ENCODE measurements at regions not wholly inside any gene's neighbourhood (a gene's known extent, or its start where the extent isn't known, plus 50 kb on each side); places are given as distances from the start of the nearest gene placed in this dataset.
"Not testable (repeated sequence)": the region's sequence is repeated elsewhere in the genome, so short reads cannot be mapped to it uniquely, and the experiment has no call there.

DNA sequence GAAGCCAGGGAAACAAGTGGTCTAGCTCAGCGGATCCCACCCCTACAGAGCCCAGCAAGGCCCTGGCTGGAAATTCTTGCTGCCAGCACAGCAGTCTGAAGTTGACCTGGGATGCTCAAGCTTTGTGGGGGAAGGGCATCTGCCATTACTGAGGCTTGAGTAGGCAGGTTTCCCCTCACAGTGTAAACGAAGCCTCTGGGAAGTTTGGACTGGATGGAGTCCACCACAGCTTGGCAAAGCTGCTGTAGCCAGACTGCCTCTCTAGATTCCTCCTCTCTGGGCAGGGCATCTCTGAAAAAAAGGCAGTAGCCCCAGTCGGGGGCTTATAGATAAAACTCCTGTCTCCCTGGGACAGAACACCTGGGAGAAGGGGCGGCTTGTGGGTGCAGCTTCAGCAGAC is 365.9 kb upstream of the SALL1 start:
- not testable (repeated sequence) for DNase-seq

DNA sequence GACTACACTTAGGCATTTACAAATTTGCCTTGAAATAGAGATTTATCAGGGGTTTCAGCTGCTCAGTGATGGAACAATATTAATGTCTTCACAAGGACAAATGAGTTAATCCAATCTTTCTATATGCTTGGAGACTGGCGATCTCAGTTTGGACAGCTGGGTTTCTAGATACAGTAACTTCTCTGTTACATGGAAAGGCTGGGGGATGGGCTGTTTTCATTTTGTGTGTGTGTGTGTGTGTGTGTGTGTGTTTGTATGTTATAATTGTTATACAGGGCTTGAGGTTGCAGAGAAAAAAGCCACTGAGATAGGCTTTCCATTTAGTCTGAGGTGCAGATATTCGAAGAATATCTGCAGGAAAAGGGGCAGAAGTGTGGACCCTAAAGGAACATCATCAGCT is 359.3 kb upstream of the SALL1 start:
- DNase-seq, result no peak

DNA sequence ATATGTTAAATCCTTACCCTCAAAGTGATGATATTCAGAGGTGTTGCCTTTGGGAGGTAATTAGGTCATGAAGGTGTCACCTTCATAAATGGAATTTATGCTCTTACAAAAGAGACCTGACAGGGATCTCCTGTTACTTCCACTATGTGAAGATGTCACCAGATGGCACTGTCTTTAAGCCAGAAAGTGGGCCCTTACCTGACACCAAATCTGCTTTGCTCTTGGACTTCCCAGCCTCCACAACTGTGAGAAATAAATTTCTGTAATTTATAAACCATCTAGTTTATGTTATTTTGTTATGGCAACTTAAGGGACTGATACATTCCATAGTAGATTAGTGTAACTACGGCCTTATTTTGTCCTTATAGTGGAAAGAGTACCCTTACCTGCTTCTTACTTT is 358.3 kb upstream of the SALL1 start:
- DNase-seq, result no peak

DNA sequence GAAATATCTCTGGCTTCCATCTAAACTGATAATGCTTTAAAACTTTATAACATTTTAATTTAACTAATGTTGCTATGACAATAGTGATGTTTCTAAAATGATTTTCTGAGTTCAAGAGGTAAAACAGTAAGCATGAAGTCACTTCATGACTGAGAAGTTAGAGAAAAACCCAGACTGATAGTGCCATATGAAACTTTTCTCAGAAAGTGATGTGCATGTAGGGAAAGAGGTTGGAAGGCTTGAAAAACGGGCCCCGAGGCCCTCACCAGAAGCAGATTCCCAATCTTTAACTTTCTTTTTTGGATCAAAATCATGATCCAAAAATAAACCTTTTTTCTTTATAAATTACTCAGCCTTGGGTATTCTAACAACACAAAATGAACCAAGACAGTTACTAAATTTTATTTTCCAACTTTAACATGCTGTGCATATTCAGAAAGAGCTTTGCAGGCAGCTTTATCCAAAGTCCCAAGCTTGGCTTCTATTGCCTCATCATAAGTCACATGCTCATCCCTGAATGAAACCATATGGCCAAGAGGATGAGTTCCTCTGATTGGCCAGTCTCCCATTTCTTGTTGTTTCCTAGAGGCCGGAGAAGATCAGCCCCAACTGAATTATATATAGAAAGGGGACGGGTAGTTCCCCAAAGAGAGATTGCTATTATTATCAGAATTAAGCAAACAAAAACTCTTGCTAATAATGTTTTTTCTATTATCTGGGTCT is 357.6 kb upstream of the SALL1 start:
- no peak for DNase-seq

DNA sequence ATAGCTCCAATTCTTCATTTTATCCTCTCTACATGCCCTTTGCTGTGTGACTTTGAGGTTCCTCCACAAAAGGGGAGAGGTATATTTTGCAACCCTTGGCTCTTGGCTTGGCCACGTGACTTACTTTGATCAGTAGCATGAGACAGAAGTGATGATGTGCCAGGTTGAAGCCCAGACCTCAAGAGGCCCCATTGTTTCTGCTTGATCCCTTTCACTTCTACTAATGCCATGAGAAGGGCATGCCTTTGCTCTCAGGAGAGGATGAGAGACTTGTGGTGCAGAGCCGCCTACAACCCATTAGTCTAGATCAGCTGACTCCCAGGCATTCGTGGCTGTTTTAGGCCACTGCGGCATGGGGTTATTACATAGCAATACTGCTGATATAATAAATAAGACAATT is 356.2 kb upstream of the SALL1 start:
- no peak for DNase-seq

DNA sequence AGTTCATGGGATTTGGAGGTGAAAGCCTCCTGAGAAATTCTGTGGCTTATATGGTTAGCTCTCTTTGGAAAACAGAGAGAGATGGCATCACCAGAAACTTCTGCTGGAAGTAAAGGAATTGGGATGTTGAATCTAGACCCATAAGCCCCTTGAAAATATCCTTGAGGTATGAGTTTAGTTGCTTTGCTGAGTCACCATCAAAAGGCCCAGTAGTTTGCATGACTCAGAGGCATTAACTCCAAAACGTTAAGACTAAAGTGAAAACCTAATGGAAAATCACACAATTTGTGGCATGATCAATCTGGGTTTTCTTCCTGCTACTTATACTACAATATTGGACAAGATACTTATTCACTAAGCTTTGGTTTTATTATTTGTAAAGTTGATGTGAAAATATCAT is 349.2 kb upstream of the SALL1 start:
- no peak for DNase-seq

DNA sequence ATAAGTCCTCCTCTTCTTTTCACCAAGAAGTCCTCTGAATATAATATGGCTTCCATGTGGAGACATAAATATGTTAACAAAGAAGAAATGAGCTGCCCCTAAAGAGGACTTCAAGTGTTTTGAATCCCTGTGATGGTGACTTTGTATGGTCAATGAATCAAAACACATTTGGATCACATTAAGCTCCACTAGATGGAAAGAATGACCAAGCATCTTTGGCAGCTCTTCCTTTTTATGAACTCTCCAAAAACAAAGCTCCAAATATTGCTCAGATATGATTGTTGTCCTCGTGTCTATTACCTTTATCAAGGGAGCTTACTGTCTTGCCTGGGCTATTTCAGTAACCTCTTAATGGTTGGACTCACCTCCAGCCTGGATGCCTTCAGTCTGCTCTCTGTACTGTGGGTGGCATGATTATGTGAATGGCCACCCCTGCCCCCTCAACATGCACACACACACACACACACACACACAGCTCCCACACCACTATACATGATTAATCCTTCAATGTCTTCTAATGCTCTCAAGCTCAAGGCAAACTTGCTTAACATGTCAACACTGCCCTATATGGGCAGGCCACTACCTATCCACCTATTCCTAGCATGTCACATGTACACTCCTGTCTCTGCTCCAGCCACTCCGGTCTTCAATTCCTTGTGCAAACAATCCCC is 346.6 kb upstream of the SALL1 start:
- no peak for DNase-seq

DNA sequence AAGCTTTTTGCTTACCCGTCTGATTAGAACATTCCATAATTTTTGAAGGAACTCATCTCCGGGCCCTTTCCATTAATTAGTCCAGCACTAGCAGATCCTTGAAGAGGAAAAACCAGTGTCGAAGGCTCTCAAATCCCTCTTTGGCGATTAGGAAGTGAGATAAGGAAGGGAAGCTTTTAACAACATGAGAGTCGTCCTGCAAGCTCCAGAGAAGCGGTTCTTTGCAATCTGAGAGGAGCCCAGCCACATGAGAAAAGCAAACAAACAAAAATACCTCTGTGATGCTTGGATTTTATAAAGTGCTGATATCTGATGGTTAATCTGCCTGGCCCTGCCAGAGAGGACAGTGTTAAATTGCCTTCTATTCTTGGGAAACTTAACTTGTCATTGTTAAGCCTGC is 339.8 kb upstream of the SALL1 start:
- no peak for DNase-seq

DNA sequence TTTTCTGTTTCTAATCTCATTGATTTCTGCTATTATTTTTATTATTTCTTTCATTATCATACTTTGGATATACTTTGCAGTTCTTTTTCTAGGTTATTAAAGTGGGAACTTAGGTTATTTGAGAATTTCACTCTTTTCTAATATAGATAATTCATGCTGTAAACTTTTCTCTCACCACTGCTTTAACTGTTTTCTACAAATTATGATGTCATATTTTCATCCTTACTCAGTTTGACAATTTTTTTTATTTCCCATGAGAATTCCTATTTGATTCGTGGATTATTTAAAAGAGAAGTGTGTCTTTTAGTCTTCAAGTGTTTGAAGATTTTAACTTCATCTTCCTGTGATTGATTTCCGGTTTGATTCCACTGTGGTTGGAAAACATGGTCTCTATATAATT is 336.8 kb upstream of the SALL1 start:
- no peak for DNase-seq

DNA sequence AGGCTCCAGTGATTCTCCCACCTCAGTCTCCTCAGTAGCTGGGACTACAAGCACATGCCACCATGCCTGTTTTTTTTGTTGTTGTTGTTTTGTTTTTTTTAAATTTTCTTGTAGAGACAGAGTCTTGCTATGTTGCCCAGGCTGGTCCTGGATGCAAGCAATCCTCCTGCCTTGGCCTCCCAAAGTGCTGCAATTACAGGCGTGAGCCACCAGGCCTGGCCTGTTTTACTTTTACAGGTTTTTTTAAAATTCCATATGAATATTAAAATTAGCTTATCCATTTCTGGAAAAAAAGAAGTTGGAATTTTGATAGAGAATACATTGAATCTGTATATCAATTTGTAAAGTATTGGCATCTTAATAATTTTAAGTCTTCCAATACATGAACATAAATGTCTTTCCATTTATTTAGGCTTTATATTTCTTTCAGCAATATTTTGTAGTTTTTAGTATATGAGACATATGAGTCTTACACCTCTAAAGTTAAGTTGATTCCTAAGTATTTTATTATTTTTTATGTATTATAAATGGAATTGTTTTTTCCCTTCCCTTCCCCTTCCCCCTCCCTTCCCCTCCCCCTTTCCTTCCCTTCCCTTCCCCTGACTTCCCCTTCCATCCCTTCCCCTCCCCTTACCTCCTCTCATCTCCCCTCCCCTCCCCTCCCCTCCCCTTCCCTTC is 323.5 kb upstream of the SALL1 start:
- DNase-seq, result no peak

DNA sequence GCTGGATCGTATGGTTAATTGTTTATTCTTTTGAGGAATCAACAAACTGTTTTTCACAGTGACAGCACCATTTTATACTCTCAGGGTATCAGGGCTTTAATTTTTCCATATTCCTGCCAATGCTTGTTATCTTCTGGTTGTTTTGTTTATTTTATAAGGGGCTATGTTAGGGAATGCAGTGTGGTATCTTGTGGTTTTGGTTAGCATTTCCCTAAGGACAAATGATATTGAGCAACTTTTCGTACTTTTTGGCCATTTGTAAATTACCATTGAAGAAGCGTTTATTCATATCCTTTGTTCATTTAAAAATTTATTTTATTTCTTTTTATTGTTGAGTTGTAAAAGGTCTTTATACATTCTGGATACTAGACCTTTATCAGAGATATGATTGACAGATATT is 322.0 kb upstream of the SALL1 start:
- DNase-seq, result no peak

DNA sequence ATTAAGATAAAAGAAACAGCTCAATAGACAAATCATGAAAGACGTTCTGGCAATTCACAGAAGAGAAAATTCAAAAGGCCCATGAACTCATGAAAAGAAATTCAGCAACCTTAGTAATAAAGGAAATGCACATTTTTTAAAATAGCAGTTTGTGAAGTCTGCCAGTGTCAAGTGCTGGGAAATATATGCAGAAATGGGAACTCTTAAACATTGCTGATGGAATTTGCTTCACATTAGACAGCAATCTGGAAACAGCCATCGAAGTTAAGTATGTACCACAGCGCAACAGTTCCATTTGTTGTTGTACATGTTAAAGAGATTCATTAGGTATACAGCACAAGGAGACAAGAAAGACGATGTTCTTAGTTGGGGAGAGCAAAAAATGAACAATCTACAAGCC is 319.4 kb upstream of the SALL1 start:
- no peak for DNase-seq

DNA sequence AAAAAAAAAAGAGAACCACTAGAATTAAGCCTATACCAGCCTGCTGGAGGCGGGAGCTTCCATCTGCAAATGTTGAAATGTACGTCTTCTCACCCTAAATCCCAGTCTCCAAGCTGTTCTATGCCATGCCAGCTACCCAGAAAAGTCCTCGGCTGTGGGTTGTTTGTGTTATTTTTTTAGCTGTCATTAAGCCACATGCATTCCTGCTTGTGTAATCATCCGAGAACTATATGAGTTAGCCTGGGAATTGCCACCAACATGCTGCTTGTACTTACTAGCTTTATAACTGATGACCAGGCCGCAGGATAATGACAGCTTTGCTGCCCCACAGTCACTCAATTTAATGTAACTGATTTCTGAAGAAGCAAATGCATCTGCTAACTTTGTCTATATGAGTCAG is 313.9 kb upstream of the SALL1 start:
- no peak for DNase-seq

DNA sequence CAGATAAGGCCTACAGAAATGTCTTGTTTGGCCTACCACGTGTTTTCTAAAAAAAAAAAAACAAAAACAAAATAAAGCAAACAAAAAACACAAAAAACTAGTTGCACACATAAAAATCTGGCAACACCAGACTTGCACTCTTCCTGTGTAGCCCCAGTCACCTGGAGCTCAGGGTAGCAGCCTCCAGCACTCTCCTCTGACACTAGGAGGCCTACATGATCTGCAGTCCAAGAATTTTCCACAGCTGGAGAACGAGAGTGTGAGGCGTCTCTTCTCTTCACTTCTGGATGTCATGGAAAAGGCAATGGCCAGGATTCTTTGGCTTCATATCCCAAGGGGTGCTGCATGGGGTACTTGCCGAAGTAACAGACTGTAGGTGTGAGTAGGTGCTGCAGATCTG is 310.2 kb upstream of the SALL1 start:
- DNase-seq, result no peak

DNA sequence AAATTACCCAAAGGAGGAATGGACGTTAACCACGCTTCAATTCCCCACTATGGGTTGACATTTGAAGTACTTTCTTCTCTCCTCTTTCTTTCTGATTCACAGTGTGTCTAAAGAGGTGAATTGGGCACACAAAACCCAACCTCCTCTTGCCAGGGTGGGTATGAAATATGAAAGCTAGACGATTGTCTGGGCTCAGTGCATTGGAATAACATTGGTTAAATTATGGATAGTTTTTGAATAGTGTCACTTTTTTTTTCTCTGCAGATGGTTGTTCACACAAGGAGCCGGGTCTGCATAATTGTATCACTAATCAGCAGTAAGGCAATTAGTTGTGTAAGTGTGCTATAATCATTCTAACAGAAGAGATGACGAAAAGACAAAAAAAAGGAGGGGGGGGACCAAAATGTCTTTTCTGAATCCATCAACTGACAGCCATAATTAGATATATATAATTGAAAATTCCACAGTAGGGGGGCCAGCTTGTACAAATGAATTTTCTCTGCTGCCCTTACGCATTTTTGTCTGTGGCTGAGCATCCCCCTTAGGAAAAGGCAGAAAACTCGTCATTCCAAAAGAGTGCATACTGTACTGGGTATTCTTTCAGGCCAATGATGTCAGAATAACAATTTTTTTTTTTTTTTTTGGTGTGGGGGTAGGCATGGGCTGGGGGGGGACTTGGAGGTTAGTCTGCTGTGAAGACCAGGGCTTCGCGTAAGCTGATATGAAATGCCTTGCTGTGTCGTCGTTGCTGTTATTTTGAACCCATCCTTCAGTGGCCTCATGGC is 307.5 kb upstream of the SALL1 start:
- no peak for DNase-seq

DNA sequence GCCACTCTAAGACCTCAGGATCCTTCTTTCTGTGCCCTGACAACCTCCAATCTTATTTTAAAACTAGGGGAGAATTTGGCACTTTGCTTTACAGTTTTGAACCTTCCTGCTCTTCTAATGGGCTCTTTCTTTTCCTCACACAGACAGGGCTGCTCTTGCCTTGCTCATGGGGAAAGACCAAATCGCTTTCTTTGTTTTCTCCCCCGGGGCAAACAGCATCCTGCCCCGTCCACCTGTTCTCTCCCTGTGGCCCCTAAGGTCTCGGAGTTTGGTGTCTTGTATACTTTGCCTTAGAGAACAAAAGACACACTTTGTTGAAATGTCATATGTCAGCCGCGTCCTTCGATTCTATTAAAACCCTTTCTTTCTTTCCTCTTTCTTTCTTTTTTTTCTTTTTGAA is 306.7 kb upstream of the SALL1 start:
- no peak for DNase-seq

DNA sequence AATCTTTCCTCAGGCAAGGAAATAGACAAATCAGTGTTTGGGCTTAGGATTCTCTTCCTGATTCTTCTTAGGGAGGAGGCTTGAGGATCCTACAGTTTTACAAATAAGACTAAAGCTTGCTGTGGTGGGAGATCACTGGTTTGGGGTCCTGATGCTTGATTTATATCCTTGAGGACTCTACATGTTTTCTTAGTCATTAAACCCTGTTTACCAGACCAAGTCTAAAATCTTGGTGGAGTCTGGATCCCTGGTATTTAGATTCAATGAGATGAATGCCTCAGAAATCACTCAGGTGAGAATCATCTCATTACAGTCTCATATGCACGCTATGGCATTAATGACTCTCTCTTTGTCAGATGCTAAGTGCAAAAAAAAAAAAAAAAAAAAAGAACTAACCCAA is 304.3 kb upstream of the SALL1 start:
- no peak for DNase-seq

DNA sequence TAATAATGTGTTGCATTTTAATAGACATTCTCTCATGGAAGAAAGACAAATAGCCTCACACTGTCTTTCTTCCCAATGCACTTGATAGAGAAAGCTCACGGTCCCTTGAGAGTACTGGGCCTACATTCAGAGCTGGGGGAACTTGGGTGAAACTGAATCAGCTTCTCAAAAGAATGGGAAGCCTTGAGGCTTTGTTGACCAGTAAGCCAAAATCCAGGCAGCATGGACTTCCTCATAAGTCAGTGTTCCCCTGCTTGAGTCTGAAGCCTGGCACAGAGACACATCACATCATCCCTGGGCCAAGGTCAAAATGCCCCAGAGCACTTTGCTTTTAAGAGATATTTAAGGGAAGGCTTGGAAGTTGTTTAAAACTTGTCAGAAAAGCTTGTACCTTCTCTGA is 302.2 kb upstream of the SALL1 start:
- DNase-seq, result no peak

DNA sequence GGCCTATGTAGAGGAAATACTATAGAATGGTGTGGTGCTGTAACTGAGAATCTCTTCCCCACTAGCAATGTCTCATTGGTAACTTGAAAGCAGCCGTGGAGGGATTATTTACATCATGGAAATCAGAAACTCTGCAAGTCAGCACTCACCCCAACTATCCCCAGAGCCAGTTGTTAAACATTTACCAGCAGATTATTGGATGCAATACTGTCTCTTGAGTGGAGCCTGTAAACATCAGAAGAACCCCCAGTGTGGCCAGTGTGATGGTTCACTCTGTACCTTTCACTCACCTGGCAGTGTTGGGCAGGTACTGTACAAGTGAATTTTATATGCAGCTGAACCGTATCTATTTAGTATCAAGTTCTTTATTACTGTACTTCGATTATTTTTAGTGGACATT is 299.8 kb upstream of the SALL1 start:
- DNase-seq, result no peak

DNA sequence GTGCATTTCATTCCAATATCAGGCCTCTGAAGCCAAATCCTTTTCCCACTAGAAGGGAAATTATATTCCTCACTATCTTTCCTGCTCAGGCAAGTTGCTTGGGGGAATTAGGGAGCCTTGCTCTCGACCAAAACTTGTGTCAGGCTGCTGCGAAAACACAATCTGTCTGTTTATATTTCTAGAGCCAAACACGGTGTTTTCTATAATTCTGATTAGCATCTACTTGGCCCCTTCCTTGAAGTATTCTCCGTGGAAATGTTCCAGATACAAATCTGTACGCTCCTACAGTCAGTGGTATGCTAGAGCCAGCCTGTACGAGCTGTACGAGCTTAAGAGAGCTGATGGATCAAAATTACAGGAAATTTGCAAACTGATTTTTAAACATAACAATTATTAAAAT is 299.3 kb upstream of the SALL1 start:
- no peak for DNase-seq

DNA sequence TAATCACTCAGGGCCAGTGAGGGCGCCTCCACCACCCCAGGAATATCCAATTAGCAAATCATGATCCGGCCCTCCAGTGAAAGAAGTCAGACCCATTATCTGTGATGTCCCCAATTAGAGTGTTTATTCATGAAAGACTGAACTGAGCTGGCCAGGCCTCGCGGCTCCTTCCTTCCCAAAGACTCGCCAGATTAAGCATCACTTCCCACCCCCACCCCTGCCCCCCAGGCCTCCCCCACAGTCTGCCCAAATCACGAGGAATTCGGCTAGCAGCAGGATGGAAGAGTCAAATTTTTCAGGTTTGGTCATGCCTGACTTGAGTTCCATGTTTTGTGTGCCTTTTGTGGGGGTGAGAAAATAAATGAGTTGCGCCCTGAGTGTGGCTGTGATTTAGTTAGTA is 298.4 kb upstream of the SALL1 start:
- DNase-seq, result no peak

DNA sequence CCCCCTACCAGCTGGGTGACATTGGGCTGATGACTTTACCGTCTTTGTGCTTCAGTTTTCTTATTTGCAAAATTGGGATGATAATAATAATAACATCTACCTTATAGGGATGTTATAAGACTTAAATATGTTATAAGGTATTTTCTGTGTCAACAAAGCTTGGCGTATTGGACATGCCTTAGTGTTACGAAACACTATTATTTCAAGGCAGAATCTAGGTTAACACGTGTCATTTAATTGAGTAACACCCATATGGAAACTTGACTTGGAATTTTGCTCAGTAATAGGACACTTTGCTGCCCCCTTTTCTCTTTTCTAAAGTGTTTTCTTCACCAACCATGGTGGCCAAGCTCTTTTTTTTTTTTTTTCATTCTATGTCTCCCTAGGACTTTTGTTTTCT is 294.2 kb upstream of the SALL1 start:
- DNase-seq, result no peak

DNA sequence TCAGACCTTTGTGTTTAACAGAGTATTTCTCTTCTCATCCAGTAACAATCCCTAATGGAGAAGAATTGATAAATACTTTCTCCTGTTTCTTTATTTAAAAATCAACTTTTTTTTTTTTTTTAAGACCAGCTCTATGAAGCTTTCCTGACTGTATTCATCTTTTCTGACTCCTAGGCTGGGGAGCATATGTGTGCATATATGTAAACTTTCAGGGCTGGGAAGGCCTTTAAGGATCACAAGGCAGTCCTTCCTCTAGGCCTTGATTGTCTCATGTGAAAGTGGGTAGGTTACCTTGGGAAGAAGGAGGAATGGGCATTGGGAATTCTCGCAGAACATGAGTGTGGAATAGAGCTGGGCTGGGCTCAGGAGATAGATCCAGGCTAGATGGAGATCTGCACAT is 292.9 kb upstream of the SALL1 start:
- DNase-seq, result no peak
